Loucy (cell line): ENCODE measurements at regions not wholly inside any gene's neighbourhood (a gene's known extent, or its start where the extent isn't known, plus 50 kb on each side); places are given as distances from the start of the nearest gene placed in this dataset.

Source experiments
- CTCF ChIP-seq: fragments of 200-600 bp; sonication (generic); conservative IDR thresholded peaks from 2 replicates; pipeline ENCODE4 v1.5.1; 2014; ENCODE audit warnings: mild to moderate bottlenecking, antibody characterized with exemption, low read length
- EZH2phosphoT487 ChIP-seq: fragments of 200-600 bp; IDR thresholded peaks from 2 replicates; pipeline ENCODE4 v1.6.1; 2018; ENCODE audit warnings: antibody characterized with exemption, mild to moderate bottlenecking, moderate library complexity, borderline replicate concordance

GRCh38 chr7:35968140-35968940 is 167.5 kb downstream of the SEPTIN7 start:
- TF ChIP-seq CTCF, result no peak
- TF ChIP-seq EZH2phosphoT487, result no peak
